GM20000 (cell line): ENCODE measurements at regions not wholly inside any gene's neighbourhood (a gene's known extent, or its start where the extent isn't known, plus 50 kb on each side); places are given as distances from the start of the nearest gene placed in this dataset.

ENCODE experiments used
- DNase-seq: peaks from one replicate; pipeline ENCODE4 v3.0.0; 2012; ENCODE audit warnings: low spot score
- CTCF ChIP-seq: IDR thresholded peaks from 2 replicates; pipeline ENCODE4 v1.5.1; 2012; ENCODE audit warnings: mild to moderate bottlenecking, control low read depth; ENCODE audit errors: extremely low read depth, missing control alignments

- no peak for DNase-seq
- TF ChIP-seq CTCF: no peak
Measured at GRCh38 chr16:60731329-60732050, 1304.7 kb downstream of the CDH8 start.

- TF ChIP-seq CTCF: no peak
- DNase-seq: no peak
Measured at GRCh38 chr16:60729051-60729450, 1307.2 kb downstream of the CDH8 start.

- no peak for TF ChIP-seq CTCF
Measured at GRCh38 chr16:60727851-60728250, 1308.4 kb downstream of the CDH8 start.

GRCh38 chr16:60720060-60720459 lies 1316.2 kb downstream of the CDH8 start:
- DNase-seq: no peak
- TF ChIP-seq CTCF: no peak

More at GRCh38 chr16:60727851-60728250, 1308.4 kb downstream of the CDH8 start:
- no peak for DNase-seq

- no peak for TF ChIP-seq CTCF
- DNase-seq: no peak
Measured at GRCh38 chr16:60717808-60718207, 1318.4 kb downstream of the CDH8 start.

- TF ChIP-seq CTCF: no peak
- DNase-seq: no peak
Measured at GRCh38 chr16:60712144-60712543, 1324.1 kb downstream of the CDH8 start.

- no peak for DNase-seq
- TF ChIP-seq CTCF: no peak
Measured at GRCh38 chr16:60704726-60705125, 1331.5 kb downstream of the CDH8 start.
